K562 (cell line): ENCODE measurements at regions not wholly inside any gene's neighbourhood (a gene's known extent, or its start where the extent isn't known, plus 50 kb on each side); places are given as distances from the start of the nearest gene placed in this dataset.
"Not testable (repeated sequence)": the region's sequence is repeated elsewhere in the genome, so short reads cannot be mapped to it uniquely, and the experiment has no call there.

Experiments used
- CGGBP1 ChIP-seq: fragments of 250-450 bp; sonication (Bioruptor Pico); IDR thresholded peaks from 2 replicates; pipeline ENCODE4 v1.9.0; 2021; ENCODE audit warnings: mild to moderate bottlenecking
- IRF1 ChIP-seq: sonication (generic); formaldehyde crosslinking; IDR thresholded peaks from 2 replicates; pipeline ENCODE4 v1.8.0; 2022; ENCODE audit warnings: missing genetic modification reagents, mild to moderate bottlenecking, borderline replicate concordance
- PATZ1 ChIP-seq: fragments of 250-450 bp; sonication (Bioruptor Pico); IDR thresholded peaks from 2 replicates; pipeline ENCODE4 v1.5.0; 2020; ENCODE audit warnings: mild to moderate bottlenecking, borderline replicate concordance
- POLR2AphosphoS2 ChIP-seq: IDR thresholded peaks from 2 replicates; pipeline ENCODE4 v1.6.1; 2012; ENCODE audit warnings: low read length, improper control_type of control experiment
- POLR2AphosphoS5 ChIP-seq: IDR thresholded peaks from 2 replicates; pipeline ENCODE4 v1.6.1; 2011; ENCODE audit warnings: mild to moderate bottlenecking, low read depth, low read length, moderate library complexity; ENCODE audit not compliant: control insufficient read depth, insufficient read depth
- SAFB ChIP-seq: fragments of 200-400 bp; formaldehyde crosslinking; IDR thresholded peaks from 2 replicates; pipeline ENCODE4 v1.6.1; 2017; ENCODE audit warnings: low read depth, low read length, borderline replicate concordance
- TAF1 ChIP-seq: IDR thresholded peaks from 2 replicates; pipeline ENCODE4 v1.6.1; 2011; ENCODE audit warnings: mild to moderate bottlenecking, low read length, moderate library complexity; ENCODE audit not compliant: insufficient read depth, control insufficient read depth, severe bottlenecking; ENCODE audit errors: extremely low read depth
- ZBTB17 ChIP-seq: fragments of 450-650 bp; formaldehyde crosslinking; IDR thresholded peaks from 2 replicates; pipeline ENCODE4 v1.4.0; 2020; ENCODE audit warnings: mild to moderate bottlenecking
- ZNF318 ChIP-seq, 2 experiments: fragments of 450-650 bp; IDR thresholded peaks; 2 replicates each; pipeline ENCODE4 v1.6.1; 2016; ENCODE audit warnings: mild to moderate bottlenecking in 2 of 2, borderline replicate concordance in 1 of 2, low read depth in 1 of 2, moderate library complexity in 1 of 2
- ZNF324 ChIP-seq: fragments of 250-450 bp; sonication (Bioruptor Pico); IDR thresholded peaks from 2 replicates; pipeline ENCODE4 v1.4.0; 2020; ENCODE audit warnings: mild to moderate bottlenecking

GRCh38 chr4:114447963-114448516, 150.6 kb upstream of the UGT8 start:
- TF ChIP-seq SAFB; CGGBP1 (CRISPR knock-in tag); TAF1; ZNF318 (IDR thresholded peaks at IDR 0.05; ENCODE audit: borderline replicate concordance in 1 of 2, low read depth in 1 of 2); POLR2AphosphoS5; IRF1; PATZ1 (CRISPR knock-in tag); ZBTB17 (CRISPR knock-in tag); POLR2AphosphoS2; ZNF324: not testable (repeated sequence)
